RWPE2 (cell line): ENCODE measurements at regions not wholly inside any gene's neighbourhood (a gene's known extent, or its start where the extent isn't known, plus 50 kb on each side); places are given as distances from the start of the nearest gene placed in this dataset.
A peak's percentile ranks its signal among the peaks of the same experiment; 100 is the strongest.

Source experiments
- ATAC-seq: fragments of 200-7000 bp; cut with Tn5 transposase; 3 replicates; pipeline ENCODE4 v1.9.1; 2021; ENCODE audit warnings: low read depth
- DNase-seq: peaks from one replicate; pipeline ENCODE4 v3.0.0-alpha.2; 2020; ENCODE audit warnings: low spot score
- H3K27ac ChIP-seq: fragments of 450-650 bp; 2 replicates; pipeline ENCODE4 v1.5.1; 2017; ENCODE audit warnings: mild to moderate bottlenecking; ENCODE audit not compliant: poor library complexity, severe bottlenecking
- H3K27me3 ChIP-seq: fragments of 250-450 bp; sonication (Bioruptor Pico); 2 replicates; pipeline ENCODE4 v1.5.1; 2021; ENCODE audit warnings: mild to moderate bottlenecking, moderate library complexity; ENCODE audit not compliant: insufficient read depth, poor library complexity, severe bottlenecking
- H3K36me3 ChIP-seq: fragments of 250-450 bp; sonication (Bioruptor Pico); 2 replicates; pipeline ENCODE4 v1.5.1; 2020; ENCODE audit warnings: low read depth, mild to moderate bottlenecking, moderate library complexity
- H3K4me1 ChIP-seq: fragments of 250-450 bp; sonication (Bioruptor Pico); 2 replicates; pipeline ENCODE4 v1.5.1; 2021; ENCODE audit warnings: mild to moderate bottlenecking, moderate library complexity; ENCODE audit not compliant: insufficient read depth, poor library complexity, severe bottlenecking
- H3K4me3 ChIP-seq: fragments of 250-450 bp; sonication (Bioruptor Pico); 2 replicates; pipeline ENCODE4 v1.5.1; 2021; ENCODE audit warnings: mild to moderate bottlenecking, moderate library complexity; ENCODE audit not compliant: severe bottlenecking
- H3K9me3 ChIP-seq: fragments of 250-450 bp; sonication (Bioruptor Pico); 2 replicates; pipeline ENCODE4 v1.5.1; 2021; ENCODE audit warnings: mild to moderate bottlenecking, moderate library complexity; ENCODE audit not compliant: severe bottlenecking
- CTCF ChIP-seq: fragments of 450-650 bp; IDR thresholded peaks from one replicate; pipeline ENCODE4 v1.5.1; 2017; ENCODE audit warnings: mild to moderate bottlenecking, moderate library complexity; ENCODE audit not compliant: poor library complexity, severe bottlenecking

- Histone ChIP-seq H3K9me3 (no peaks in the 10 kb centered on the region), H3K27me3 (no peaks in the 10 kb centered on the region), H3K4me1 (no peaks in the 10 kb centered on the region), H3K4me3 (no peak overlapping the region), H3K27ac (no peak overlapping the region), H3K36me3 (no peaks in the 10 kb centered on the region)
- peak; percentile 84 for TF ChIP-seq CTCF
- peak; percentile 78 for ATAC-seq
- no peak for DNase-seq
Observed at GRCh38 chr6:82006027-82006738, 241.4 kb downstream of the IBTK start.

GRCh38 chr6:82000551-82000950 is 247.0 kb downstream of the IBTK start:
- no peaks in the 10 kb centered on the region for H3K36me3 ChIP-seq

GRCh38 chr6:81999826-82000225 is 247.3 kb upstream of the TENT5A start:
- peaks cover 50% of the 10 kb centered on the region for H3K4me1 ChIP-seq
- TF ChIP-seq CTCF, result no peak
- H3K4me3 ChIP-seq, result no peak overlapping the region
- DNase-seq (no peak), ATAC-seq (no peak)
- no peaks in the 10 kb centered on the region for H3K27me3 ChIP-seq
- peak overlapping the region; percentile 98 for H3K27ac ChIP-seq
- H3K36me3 ChIP-seq, result no peaks in the 10 kb centered on the region
- H3K9me3 ChIP-seq, result no peaks in the 10 kb centered on the region

More at GRCh38 chr6:82000551-82000950, 247.0 kb downstream of the IBTK start:
- Histone ChIP-seq H3K27me3 (no peaks in the 10 kb centered on the region), H3K9me3 (no peaks in the 10 kb centered on the region), H3K4me1 (peaks cover 43% of the 10 kb centered on the region), H3K27ac (peak overlapping the region; percentile 98), H3K4me3 (no peak overlapping the region)
- no peak for ATAC-seq
- no peak for TF ChIP-seq CTCF
- DNase-seq, result no peak

GRCh38 chr6:81999270-81999669 is 246.8 kb upstream of the TENT5A start:
- Histone ChIP-seq H3K9me3 (no peaks in the 10 kb centered on the region), H3K36me3 (no peaks in the 10 kb centered on the region), H3K4me1 (peaks cover 54% of the 10 kb centered on the region), H3K27me3 (no peaks in the 10 kb centered on the region), H3K27ac (peak overlapping the region; percentile 98), H3K4me3 (no peak overlapping the region)
- DNase-seq (no peak), ATAC-seq (no peak)
- no peak for TF ChIP-seq CTCF

- Histone ChIP-seq H3K27me3 (no peaks in the 10 kb centered on the region), H3K27ac (peak overlapping the region; percentile 98), H3K9me3 (no peaks in the 10 kb centered on the region), H3K4me3 (no peak overlapping the region), H3K36me3 (no peaks in the 10 kb centered on the region), H3K4me1 (peaks cover 54% of the 10 kb centered on the region)
- ATAC-seq (no peak), DNase-seq (no peak)
- no peak for TF ChIP-seq CTCF
Observed at GRCh38 chr6:81998432-81998831, 246.0 kb upstream of the TENT5A start.
